GM23338 (cell line): ENCODE measurements at regions not wholly inside any gene's neighbourhood (a gene's known extent, or its start where the extent isn't known, plus 50 kb on each side); places are given as distances from the start of the nearest gene placed in this dataset.

Experiments
- CTCF ChIP-seq, 2 experiments: fragments of 200-600 bp in 1 of 2; sonication (generic) in 1 of 2; conservative IDR thresholded peaks; 2 replicates each; pipeline versions ENCODE4 v1.5.1 to v1.6.1; 2016 to 2017; ENCODE audit warnings: antibody characterized with exemption in 2 of 2, low read depth in 2 of 2, mild to moderate bottlenecking in 2 of 2, moderate library complexity in 1 of 2
- EZH2 ChIP-seq: fragments of 200-600 bp; sonication (generic); IDR thresholded peaks from one replicate; pipeline ENCODE4 v1.8.0; 2017; ENCODE audit warnings: antibody characterized with exemption, mild to moderate bottlenecking, low read depth; ENCODE audit not compliant: unreplicated experiment
- ZNF114 ChIP-seq: fragments of 250-450 bp; sonication (Bioruptor Pico); IDR thresholded peaks from 2 replicates; pipeline ENCODE4 v1.5.0; 2020; ENCODE audit warnings: mild to moderate bottlenecking, moderate library complexity
- ZNF331 ChIP-seq: fragments of 250-450 bp; sonication (Bioruptor Pico); IDR thresholded peaks from 2 replicates; pipeline ENCODE4 v1.5.0; 2020; ENCODE audit warnings: low read depth, mild to moderate bottlenecking, moderate library complexity

- TF ChIP-seq ZNF331 (no peak), CTCF (conservative IDR thresholded peaks at IDR 0.05; ENCODE audit: low read depth in 2 of 2) (no peak), EZH2 (no peak), ZNF114 (CRISPR knock-in tag) (no peak)
Observed at GRCh38 chr5:120917214-120917758, 453.2 kb downstream of the PRR16 start.
